OCI-LY7 (cell line): ENCODE measurements at regions not wholly inside any gene's neighbourhood (a gene's known extent, or its start where the extent isn't known, plus 50 kb on each side); places are given as distances from the start of the nearest gene placed in this dataset.

Experiments used
- BruUV-seq: library from RNA; stranded (reverse); fragments of 400-500 nt; replicated peaks from 2 replicates; lab custom pipeline; 2021; lab: Mats Ljungman, UMichigan
- CTCF ChIA-PET: fragments of 300-600 bp; sonication (Branson Sonifier 250); formaldehyde crosslinking; loops from one replicate; lab custom pipeline; 2022; ENCODE audit warnings: antibody characterized with exemption; ENCODE audit not compliant: unreplicated experiment; lab: Charles Lee
- POLR2A ChIA-PET: fragments of 300-600 bp; sonication (Branson Sonifier 250); formaldehyde crosslinking; loops from one replicate; lab custom pipeline; 2022; ENCODE audit warnings: antibody characterized with exemption; lab: Charles Lee
- DNase-seq: peaks from one replicate; pipeline ENCODE4 v3.0.0-alpha.2; 2015; ENCODE audit warnings: low spot score
- H2AFZ ChIP-seq: fragments of 200-600 bp; sonication (generic), shearing (Covaris generic); 2 replicates; pipeline ENCODE4 v1.6.1; 2014; ENCODE audit warnings: mild to moderate bottlenecking, antibody characterized with exemption, low read length, moderate library complexity
- H3K27ac ChIP-seq: fragments of 200-600 bp; sonication (generic); 2 replicates; pipeline ENCODE4 v1.5.1; 2014; ENCODE audit warnings: mixed run types, low read depth, mild to moderate bottlenecking, moderate library complexity, low read length, inconsistent platforms; ENCODE audit not compliant: poor library complexity, severe bottlenecking
- H3K36me3 ChIP-seq: fragments of 200-600 bp; sonication (generic); 2 replicates; pipeline ENCODE4 v1.6.1; 2014; ENCODE audit warnings: mild to moderate bottlenecking, antibody characterized with exemption, low read length, moderate library complexity, mixed read lengths; ENCODE audit not compliant: insufficient read depth
- H3K4me1 ChIP-seq: fragments of 200-600 bp; sonication (generic); 2 replicates; pipeline ENCODE4 v1.5.1; 2014; ENCODE audit warnings: mild to moderate bottlenecking, low read length; ENCODE audit not compliant: insufficient read depth, poor library complexity, severe bottlenecking
- H3K4me2 ChIP-seq: fragments of 200-600 bp; sonication (generic); 2 replicates; pipeline ENCODE4 v1.6.1; 2014; ENCODE audit warnings: mild to moderate bottlenecking, low read length
- H3K4me3 ChIP-seq: fragments of 200-600 bp; sonication (generic); 2 replicates; pipeline ENCODE4 v1.5.1; 2014; ENCODE audit warnings: mild to moderate bottlenecking, low read depth, low read length; ENCODE audit not compliant: poor library complexity, severe bottlenecking
- H3K79me2 ChIP-seq: fragments of 200-600 bp; sonication (generic); 2 replicates; pipeline ENCODE4 v1.6.1; 2016; ENCODE audit warnings: low read depth, mild to moderate bottlenecking, low read length, moderate library complexity, mixed read lengths; ENCODE audit not compliant: insufficient read depth
- H3K9me2 ChIP-seq: fragments of 200-600 bp; sonication (generic); 2 replicates; pipeline ENCODE4 v1.6.1; 2016; ENCODE audit warnings: mild to moderate bottlenecking, low read length, mixed read lengths; ENCODE audit not compliant: insufficient read depth
- H3K9me3 ChIP-seq: fragments of 200-600 bp; sonication (generic); 2 replicates; pipeline ENCODE4 v1.6.1; 2014; ENCODE audit warnings: mild to moderate bottlenecking, mixed run types, low read length, mixed read lengths
- H4K20me1 ChIP-seq: fragments of 200-600 bp; sonication (generic); 2 replicates; pipeline ENCODE4 v1.6.1; 2014; ENCODE audit warnings: mild to moderate bottlenecking, antibody characterized with exemption, low read length, moderate library complexity, mixed read lengths; ENCODE audit not compliant: insufficient read depth
- EZH2phosphoT487 ChIP-seq: fragments of 200-600 bp; sonication (generic); IDR thresholded peaks from 2 replicates; pipeline ENCODE4 v1.6.1; 2018; ENCODE audit warnings: low read depth, borderline replicate concordance, mild to moderate bottlenecking, mixed run types, antibody characterized with exemption, low read length, moderate library complexity, mixed read lengths
- intact Hi-C: fragments of 100-400 bp; cut with micrococcal nuclease; formaldehyde crosslinking; loops from one replicate; pipeline ENCODE4 v1.10.0; 2022; ENCODE audit not compliant: unreplicated experiment
- TF ChIP-seq, protein P1 (sequence below): fragments of 200-600 bp; sonication (generic); conservative IDR thresholded peaks from 2 replicates; pipeline ENCODE4 v1.5.1; 2014; ENCODE audit warnings: mild to moderate bottlenecking, antibody characterized with exemption, low read length, moderate library complexity, mixed read lengths

DNA sequence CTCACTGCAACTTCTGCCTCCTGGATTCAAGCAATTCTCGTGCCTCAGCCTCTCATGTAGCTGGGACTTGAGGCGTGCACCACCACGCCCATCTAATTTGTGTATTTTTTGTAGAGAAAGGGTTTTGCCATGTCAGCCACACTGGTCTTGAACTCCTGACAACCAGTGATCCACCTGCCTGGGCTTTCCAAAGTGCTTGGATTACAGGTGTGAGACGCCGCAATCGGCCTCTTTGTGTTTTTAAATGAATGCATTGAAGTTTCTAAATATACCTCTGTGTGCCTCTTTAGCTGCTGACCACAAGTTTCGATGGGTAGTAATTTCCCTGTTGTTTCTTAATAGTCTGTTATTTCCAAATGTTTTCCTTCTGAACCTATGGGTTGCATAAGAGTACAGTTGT is 765.3 kb upstream of the GRIA3 start:
- ChIA-PET POLR2A (no interaction called here), CTCF (no interaction called here)
- intact Hi-C loops = no loop called here
- no peak for DNase-seq
- Histone ChIP-seq H3K9me3 (no peaks in the 10 kb centered on the region), H3K4me2 (no peak overlapping the region), H3K4me1 (no peaks in the 10 kb centered on the region), H3K27ac (no peak overlapping the region), H3K4me3 (no peak overlapping the region), H3K9me2 (no peaks in the 10 kb centered on the region), H3K79me2 (no peaks in the 10 kb centered on the region), H3K36me3 (no peaks in the 10 kb centered on the region), H2AFZ (no peak overlapping the region), H4K20me1 (no peaks in the 10 kb centered on the region)
- BruUV-seq = no TSS peak
- TF ChIP-seq, protein P1, sequence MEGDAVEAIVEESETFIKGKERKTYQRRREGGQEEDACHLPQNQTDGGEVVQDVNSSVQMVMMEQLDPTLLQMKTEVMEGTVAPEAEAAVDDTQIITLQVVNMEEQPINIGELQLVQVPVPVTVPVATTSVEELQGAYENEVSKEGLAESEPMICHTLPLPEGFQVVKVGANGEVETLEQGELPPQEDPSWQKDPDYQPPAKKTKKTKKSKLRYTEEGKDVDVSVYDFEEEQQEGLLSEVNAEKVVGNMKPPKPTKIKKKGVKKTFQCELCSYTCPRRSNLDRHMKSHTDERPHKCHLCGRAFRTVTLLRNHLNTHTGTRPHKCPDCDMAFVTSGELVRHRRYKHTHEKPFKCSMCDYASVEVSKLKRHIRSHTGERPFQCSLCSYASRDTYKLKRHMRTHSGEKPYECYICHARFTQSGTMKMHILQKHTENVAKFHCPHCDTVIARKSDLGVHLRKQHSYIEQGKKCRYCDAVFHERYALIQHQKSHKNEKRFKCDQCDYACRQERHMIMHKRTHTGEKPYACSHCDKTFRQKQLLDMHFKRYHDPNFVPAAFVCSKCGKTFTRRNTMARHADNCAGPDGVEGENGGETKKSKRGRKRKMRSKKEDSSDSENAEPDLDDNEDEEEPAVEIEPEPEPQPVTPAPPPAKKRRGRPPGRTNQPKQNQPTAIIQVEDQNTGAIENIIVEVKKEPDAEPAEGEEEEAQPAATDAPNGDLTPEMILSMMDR = no peak
- TF ChIP-seq EZH2phosphoT487 = no peak

- BruUV-seq = no TSS peak
- ChIA-PET POLR2A (interaction anchor here (0.5 kb wide), 1 partner anchor 50 kb away, joined by 3 read pairs; no protein-coding TSS in a partner anchor), CTCF (no interaction called here)
- H3K9me2 ChIP-seq = no peaks in the 10 kb centered on the region
- H2AFZ ChIP-seq = no peak overlapping the region
- no peaks in the 10 kb centered on the region for H3K9me3 ChIP-seq
- DNase-seq = no peak
- TF ChIP-seq, protein P1 = no peak
- TF ChIP-seq EZH2phosphoT487 = no peak
- no peak overlapping the region for H3K4me2 ChIP-seq
- H3K4me3 ChIP-seq = no peak overlapping the region
- intact Hi-C loops = no loop called here
- H3K36me3 ChIP-seq = no peaks in the 10 kb centered on the region
- no peaks in the 10 kb centered on the region for H4K20me1 ChIP-seq
- no peaks in the 10 kb centered on the region for H3K79me2 ChIP-seq
- H3K4me1 ChIP-seq = no peaks in the 10 kb centered on the region
- H3K27ac ChIP-seq = no peak overlapping the region
These were observed 762.5 kb upstream of the GRIA3 start for GRCh38 chrX:122421434-122422121.

GRCh38 chrX:122422547-122422946 is 761.5 kb upstream of the GRIA3 start:
- TF ChIP-seq, protein P1 = no peak
- no peaks in the 10 kb centered on the region for H3K9me3 ChIP-seq
- H3K4me3 ChIP-seq = no peak overlapping the region
- H3K4me2 ChIP-seq = no peak overlapping the region
- H4K20me1 ChIP-seq = no peaks in the 10 kb centered on the region
- intact Hi-C loops = no loop called here
- H3K4me1 ChIP-seq = no peaks in the 10 kb centered on the region
- ChIA-PET CTCF (no interaction called here), POLR2A (no interaction called here)
- DNase-seq = no peak
- H2AFZ ChIP-seq = no peak overlapping the region
- H3K9me2 ChIP-seq = no peaks in the 10 kb centered on the region
- no peaks in the 10 kb centered on the region for H3K36me3 ChIP-seq
- no peak overlapping the region for H3K27ac ChIP-seq
- H3K79me2 ChIP-seq = no peaks in the 10 kb centered on the region
- no TSS peak for BruUV-seq
